HepG2 (cell line): ENCODE measurements at regions not wholly inside any gene's neighbourhood (a gene's known extent, or its start where the extent isn't known, plus 50 kb on each side); places are given as distances from the start of the nearest gene placed in this dataset.

Experiments used
- ATAC-seq: fragments of 200-7000 bp; cut with Tn5 transposase; 3 replicates; pipeline ENCODE4 v1.9.1; 2020; ENCODE audit warnings: mild to moderate bottlenecking, moderate library complexity
- BruUV-seq: library from RNA; stranded (reverse); fragments of 400-500 nt; replicated peaks from 2 replicates; lab custom pipeline; 2021; lab: Mats Ljungman, UMichigan
- CTCF ChIA-PET: fragments of 300-600 bp; formaldehyde crosslinking; extraction: SDS; loops from one replicate; lab custom pipeline; 2021; ENCODE audit warnings: low total read pairs, inconsistent platforms, low intra/inter-chr PET ratio; lab: Yijun Ruan, JAX
- POLR2A ChIA-PET: fragments of 350-600 bp; sonication (Branson Sonifier 250); formaldehyde crosslinking; loops from one replicate; lab custom pipeline; 2020; ENCODE audit warnings: antibody characterized with exemption, inconsistent platforms; lab: Yijun Ruan, JAX
- DNase-seq: peaks from one replicate; pipeline ENCODE4 v3.0.0-alpha.2; 2015; ENCODE audit warnings: low spot score
- FAIRE-seq: peaks from 3 replicates; lab custom pipeline; 2011; peaks lifted over from hg19 to GRCh38; lab: Jason Lieb, UNC
- H2AFZ ChIP-seq: one replicate; pipeline ENCODE4 v1.6.1; 2011; ENCODE audit warnings: low read length, inconsistent platforms
- H3K27ac ChIP-seq: fragments of 300-600 bp; 3 replicates; pipeline ENCODE4 v1.8.0; 2011; ENCODE audit warnings: mixed run types, mild to moderate bottlenecking, mixed read lengths, low read length, inconsistent platforms; ENCODE audit not compliant: insufficient read depth; ENCODE audit errors: extremely low read length
- H3K27me3 ChIP-seq, 2 experiments: fragments of 200-600 bp in 1 of 2; 2 replicates in 1 of 2; 3 replicates in 1 of 2; pipeline versions ENCODE4 v1.6.0 to v1.8.0; 2011; ENCODE audit warnings: low read length in 2 of 2, mild to moderate bottlenecking in 2 of 2, moderate library complexity in 2 of 2, inconsistent platforms in 1 of 2; ENCODE audit not compliant: insufficient read depth in 2 of 2, control insufficient read depth in 1 of 2
- H3K36me3 ChIP-seq, 2 experiments: fragments of 200-600 bp in 1 of 2; replicated peaks in 1 of 2; 2 replicates in 1 of 2; 3 replicates in 1 of 2; pipeline versions ENCODE4 v1.5.1 to v1.8.0; 2011; ENCODE audit warnings: low read length in 2 of 2, inconsistent platforms in 1 of 2; ENCODE audit not compliant: insufficient read depth in 2 of 2, control insufficient read depth in 1 of 2
- H3K4me1 ChIP-seq: 2 replicates; pipeline ENCODE4 v1.5.1; 2012; ENCODE audit warnings: low read length, inconsistent platforms; ENCODE audit not compliant: insufficient read depth
- H3K4me2 ChIP-seq: 2 replicates; pipeline ENCODE4 v1.6.0; 2011; ENCODE audit warnings: low read depth, low read length, inconsistent platforms
- H3K4me3 ChIP-seq, 3 experiments: fragments of 200-600 bp in 1 of 3; sonication (generic), shearing (Covaris generic) in 1 of 3; replicated peaks in 1 of 3; 2 replicates each; pipeline ENCODE4 v1.5.1; 2011 to 2016; ENCODE audit warnings: low read length in 3 of 3, inconsistent platforms in 2 of 3, low read depth in 2 of 3, mild to moderate bottlenecking in 2 of 3, control low read depth in 1 of 3, mixed read lengths in 1 of 3; ENCODE audit not compliant: insufficient read depth in 1 of 3
- H3K79me2 ChIP-seq: one replicate; pipeline ENCODE4 v1.6.1; 2011; ENCODE audit warnings: low read length, inconsistent platforms; ENCODE audit not compliant: insufficient read depth
- H3K9ac ChIP-seq: 2 replicates; pipeline ENCODE4 v1.6.0; 2011; ENCODE audit warnings: mild to moderate bottlenecking, low read depth, low read length, inconsistent platforms; ENCODE audit not compliant: insufficient read depth
- H3K9me3 ChIP-seq: 2 replicates; pipeline ENCODE4 v1.5.1; 2012; ENCODE audit warnings: mild to moderate bottlenecking, low read length
- H4K20me1 ChIP-seq: 2 replicates; pipeline ENCODE4 v1.6.0; 2011; ENCODE audit warnings: inconsistent platforms, mild to moderate bottlenecking, low read length, moderate library complexity; ENCODE audit not compliant: insufficient read depth
- MLXIP ChIP-seq: sonication (generic); formaldehyde crosslinking; IDR thresholded peaks from 2 replicates; pipeline ENCODE4 v1.9.0; 2021; ENCODE audit warnings: missing genetic modification reagents, borderline replicate concordance
- NR2F2 ChIP-seq: IDR thresholded peaks from 2 replicates; pipeline ENCODE4 v1.6.1; 2012; ENCODE audit warnings: low read depth, inconsistent platforms, borderline replicate concordance
- PLRG1 ChIP-seq: fragments of 450-650 bp; conservative IDR thresholded peaks from 2 replicates; pipeline ENCODE4 v1.6.1; 2016
- POGZ ChIP-seq: sonication (generic); formaldehyde crosslinking; IDR thresholded peaks from 2 replicates; pipeline ENCODE4 v1.4.0; 2020; ENCODE audit warnings: mild to moderate bottlenecking, missing genetic modification reagents
- PRDM10 ChIP-seq: sonication (generic); formaldehyde crosslinking; IDR thresholded peaks from 2 replicates; pipeline ENCODE4 v1.4.0; 2020; ENCODE audit warnings: low read depth, missing genetic modification reagents
- RFXANK ChIP-seq: IDR thresholded peaks from 2 replicates; pipeline ENCODE4 v1.6.1; 2016
- SAP130 ChIP-seq: IDR thresholded peaks from 2 replicates; pipeline ENCODE4 v1.6.1; 2016; ENCODE audit warnings: low read depth
- SNRNP70 ChIP-seq: fragments of 200-400 bp; formaldehyde crosslinking; IDR thresholded peaks from 2 replicates; pipeline ENCODE4 v1.6.1; 2017; ENCODE audit warnings: mild to moderate bottlenecking, low read depth, low read length, moderate library complexity
- XBP1 ChIP-seq: sonication (generic); formaldehyde crosslinking; IDR thresholded peaks from 2 replicates; pipeline ENCODE4 v1.5.0; 2020; ENCODE audit warnings: missing genetic modification reagents
- ZFP36L1 ChIP-seq: sonication (generic); formaldehyde crosslinking; IDR thresholded peaks from 2 replicates; pipeline ENCODE4 v1.8.0; 2022; ENCODE audit warnings: mild to moderate bottlenecking, missing genetic modification reagents, moderate library complexity
- ZFP62 ChIP-seq: sonication (generic); formaldehyde crosslinking; IDR thresholded peaks from 2 replicates; pipeline ENCODE4 v1.4.0; 2020; ENCODE audit warnings: missing genetic modification reagents
- ZFY ChIP-seq: sonication (generic); formaldehyde crosslinking; IDR thresholded peaks from 2 replicates; pipeline ENCODE4 v1.4.0; 2020; ENCODE audit warnings: missing genetic modification reagents
- ZNF10 ChIP-seq: sonication (generic); formaldehyde crosslinking; IDR thresholded peaks from 2 replicates; pipeline ENCODE4 v1.4.0; 2020; ENCODE audit warnings: mild to moderate bottlenecking, low read depth, missing genetic modification reagents, borderline replicate concordance
- ZNF543 ChIP-seq: sonication (generic); formaldehyde crosslinking; IDR thresholded peaks from 2 replicates; pipeline ENCODE4 v1.4.0; 2020; ENCODE audit warnings: mild to moderate bottlenecking, missing genetic modification reagents
- ZNF619 ChIP-seq: sonication (generic); formaldehyde crosslinking; IDR thresholded peaks from 2 replicates; pipeline ENCODE4 v1.4.0; 2020; ENCODE audit warnings: mild to moderate bottlenecking, missing genetic modification reagents
- ZNF772 ChIP-seq: sonication (generic); formaldehyde crosslinking; IDR thresholded peaks from 2 replicates; pipeline ENCODE4 v1.5.0; 2020; ENCODE audit warnings: mild to moderate bottlenecking, missing genetic modification reagents
- ZNF777 ChIP-seq: sonication (generic); formaldehyde crosslinking; IDR thresholded peaks from 2 replicates; pipeline ENCODE4 v1.4.0; 2020; ENCODE audit warnings: missing genetic modification reagents
- ZNF839 ChIP-seq: sonication (generic); formaldehyde crosslinking; IDR thresholded peaks from 2 replicates; pipeline ENCODE4 v1.4.0; 2020; ENCODE audit warnings: missing genetic modification reagents, mild to moderate bottlenecking, borderline replicate concordance
- ZSCAN25 ChIP-seq: sonication (generic); formaldehyde crosslinking; IDR thresholded peaks from 2 replicates; pipeline ENCODE4 v1.8.0; 2022; ENCODE audit warnings: mild to moderate bottlenecking, missing genetic modification reagents
- ZUFSP ChIP-seq: sonication (generic); formaldehyde crosslinking; IDR thresholded peaks from 2 replicates; pipeline ENCODE4 v1.9.0; 2021; ENCODE audit warnings: missing genetic modification reagents, mild to moderate bottlenecking, borderline replicate concordance
- in situ Hi-C: cut with HindIII; loops from 2 replicates; pipeline ENCODE4 v1.10.0; 2017; ENCODE audit warnings: low pct_unique_long_range_greater_than_20kb; ENCODE audit not compliant: extremely low pct_ligation_motif_present
- intact Hi-C: fragments of 100-400 bp; cut with micrococcal nuclease; formaldehyde crosslinking; loops from one replicate; pipeline ENCODE4 v1.10.0; 2022; ENCODE audit not compliant: unreplicated experiment

- TF ChIP-seq MLXIP (CRISPR knock-in tag): no peak
- no peak for TF ChIP-seq PRDM10 (CRISPR knock-in tag)
- TF ChIP-seq SNRNP70: no peak
- TF ChIP-seq NR2F2: no peak
- TF ChIP-seq ZSCAN25 (CRISPR knock-in tag): no peak
- TF ChIP-seq XBP1 (CRISPR knock-in tag): no peak
- no peak for TF ChIP-seq ZFP36L1 (CRISPR knock-in tag)
- TF ChIP-seq RFXANK: no peak
- TF ChIP-seq, all 625 proteins: peak for 0
Observed at GRCh38 chr4:164154416-164154815, 599.5 kb upstream of the SMIM31 start (continued).

GRCh38 chr4:164169591-164169990 is 584.3 kb upstream of the SMIM31 start:
- DNase-seq (no peak), ATAC-seq (no peak), FAIRE-seq (no peak)
- H3K4me2 ChIP-seq: no peak overlapping the region
- H3K9ac ChIP-seq: no peak overlapping the region
- no peak overlapping the region for H3K27ac ChIP-seq
- peaks cover 7% of the 10 kb centered on the region; the same call in 1 of the 2 replicates for H3K9me3 ChIP-seq
- no peaks in the 10 kb centered on the region for H3K36me3 ChIP-seq
- H2AFZ ChIP-seq: no peak overlapping the region
- H3K27me3 ChIP-seq: no peaks in the 10 kb centered on the region
- H3K4me1 ChIP-seq: no peaks in the 10 kb centered on the region
- intact Hi-C loops (no loop called here), in situ Hi-C loops (no loop called here)
- no TSS peak for BruUV-seq
- H4K20me1 ChIP-seq: no peaks in the 10 kb centered on the region
- ChIA-PET POLR2A (no interaction called here), CTCF (no interaction called here)
- no peaks in the 10 kb centered on the region for H3K79me2 ChIP-seq
- no peak overlapping the region for H3K4me3 ChIP-seq
- no peak for TF ChIP-seq ZFY
- no peak for TF ChIP-seq SAP130 (CRISPR knock-in tag)
- no peak for TF ChIP-seq ZNF10
- no peak for TF ChIP-seq ZNF543 (CRISPR knock-in tag)
- no peak for TF ChIP-seq PLRG1
- TF ChIP-seq ZNF839 (CRISPR knock-in tag): no peak
- TF ChIP-seq ZFP62 (CRISPR knock-in tag): no peak
- no peak for TF ChIP-seq ZNF772 (CRISPR knock-in tag)
- no peak for TF ChIP-seq ZUFSP (CRISPR knock-in tag)
- TF ChIP-seq ZNF777 (CRISPR knock-in tag): no peak
- TF ChIP-seq POGZ: no peak
- TF ChIP-seq ZNF619 (CRISPR knock-in tag): no peak
